Gastrocnemius medialis (tissue), 4 donors: ENCODE measurements at regions not wholly inside any gene's neighbourhood (a gene's known extent, or its start where the extent isn't known, plus 50 kb on each side); places are given as distances from the start of the nearest gene placed in this dataset.

Experiments
- POLR2A ChIP-seq, 2 donors: fragments of 450-650 bp; IDR thresholded peaks; one replicate each; pipeline ENCODE4 v1.6.1; 2017; ENCODE audit warnings: antibody characterized with exemption in 2 of 2, mild to moderate bottlenecking in 2 of 2, moderate library complexity in 2 of 2
- TF ChIP-seq, protein P1 (sequence below), 5 experiments: fragments of 450-650 bp in 3 of 5; fragments of 200-600 bp in 2 of 5; sonication (generic) in 2 of 5; IDR thresholded peaks in 4 of 5; conservative IDR thresholded peaks in 1 of 5; 1 replicate in 4 of 5; 2 replicates in 1 of 5; pipeline ENCODE4 v1.5.1; 2016 to 2019; ENCODE audit warnings: antibody characterized with exemption in 5 of 5, mild to moderate bottlenecking in 3 of 5, moderate library complexity in 3 of 5

DNA sequence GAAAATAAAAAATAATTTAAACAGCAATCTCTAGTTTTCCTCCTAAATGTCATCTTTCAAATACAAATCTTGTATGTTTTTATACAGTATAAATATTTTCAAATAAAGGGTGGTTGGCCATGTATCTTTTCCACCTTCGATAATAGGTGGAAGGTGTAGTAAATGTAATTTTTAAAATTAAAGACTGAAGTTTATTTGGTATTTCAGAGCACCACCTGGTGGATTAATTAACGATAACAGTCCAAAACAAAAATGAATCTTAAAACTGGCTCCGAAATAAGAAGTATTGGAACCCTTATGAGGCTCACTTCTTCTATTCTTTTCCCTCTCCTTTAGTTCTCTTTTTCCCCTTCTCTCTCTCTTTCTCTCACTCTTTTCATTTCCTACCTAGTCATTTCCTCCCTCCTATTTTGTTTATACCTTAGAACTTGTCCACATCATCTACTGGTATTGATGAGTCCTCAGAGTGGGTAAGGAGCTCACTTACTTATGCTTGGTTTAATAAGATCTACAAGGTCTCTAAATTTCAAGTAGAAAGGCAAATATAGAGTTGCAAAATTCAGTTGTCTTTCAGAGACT lies 82.9 kb upstream of the EXOC1L start:
- no peak for TF ChIP-seq POLR2A (IDR thresholded peaks at IDR 0.05)
- TF ChIP-seq, protein P1, sequence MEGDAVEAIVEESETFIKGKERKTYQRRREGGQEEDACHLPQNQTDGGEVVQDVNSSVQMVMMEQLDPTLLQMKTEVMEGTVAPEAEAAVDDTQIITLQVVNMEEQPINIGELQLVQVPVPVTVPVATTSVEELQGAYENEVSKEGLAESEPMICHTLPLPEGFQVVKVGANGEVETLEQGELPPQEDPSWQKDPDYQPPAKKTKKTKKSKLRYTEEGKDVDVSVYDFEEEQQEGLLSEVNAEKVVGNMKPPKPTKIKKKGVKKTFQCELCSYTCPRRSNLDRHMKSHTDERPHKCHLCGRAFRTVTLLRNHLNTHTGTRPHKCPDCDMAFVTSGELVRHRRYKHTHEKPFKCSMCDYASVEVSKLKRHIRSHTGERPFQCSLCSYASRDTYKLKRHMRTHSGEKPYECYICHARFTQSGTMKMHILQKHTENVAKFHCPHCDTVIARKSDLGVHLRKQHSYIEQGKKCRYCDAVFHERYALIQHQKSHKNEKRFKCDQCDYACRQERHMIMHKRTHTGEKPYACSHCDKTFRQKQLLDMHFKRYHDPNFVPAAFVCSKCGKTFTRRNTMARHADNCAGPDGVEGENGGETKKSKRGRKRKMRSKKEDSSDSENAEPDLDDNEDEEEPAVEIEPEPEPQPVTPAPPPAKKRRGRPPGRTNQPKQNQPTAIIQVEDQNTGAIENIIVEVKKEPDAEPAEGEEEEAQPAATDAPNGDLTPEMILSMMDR (IDR thresholded peaks at IDR 0.05 in 4 of 5, conservative IDR thresholded peaks at IDR 0.05 in 1 of 5): no peak
